ENCODE measurements at regions not wholly inside any gene's neighbourhood (a gene's known extent, or its start where the extent isn't known, plus 50 kb on each side); places are given as distances from the start of the nearest gene placed in this dataset.
A peak's percentile ranks its signal among the peaks of the same experiment; 100 is the strongest.

- DNase-seq (ENCODE audit: low read depth in 2 of 2) = no peak
Measured at GRCh38 chr12:67145692-67146091, 123.5 kb upstream of the CAND1 start.

GRCh38 chr12:67147030-67147429 is 122.1 kb upstream of the CAND1 start:
- no peak for DNase-seq (ENCODE audit: low read depth in 2 of 2)

- DNase-seq (ENCODE audit: low read depth in 2 of 2) = no peak
Measured at GRCh38 chr12:67147447-67147846, 121.7 kb upstream of the CAND1 start.

GRCh38 chr12:67148265-67148664 is 120.9 kb upstream of the CAND1 start:
- DNase-seq (ENCODE audit: low read depth in 2 of 2) = no peak

- no peak for DNase-seq (ENCODE audit: low read depth in 2 of 2)
Measured at GRCh38 chr12:67151886-67152285, 117.3 kb upstream of the CAND1 start.

GRCh38 chr12:67152451-67152850 is 116.7 kb upstream of the CAND1 start:
- no peak for DNase-seq (ENCODE audit: low read depth in 2 of 2)

- no peak for DNase-seq (ENCODE audit: low read depth in 2 of 2)
Measured at GRCh38 chr12:67154901-67155300, 114.3 kb upstream of the CAND1 start.

- no peak for DNase-seq (ENCODE audit: low read depth in 2 of 2)
Measured at GRCh38 chr12:67155863-67156262, 113.3 kb upstream of the CAND1 start.

GRCh38 chr12:67161322-67161918 is 107.7 kb upstream of the CAND1 start:
- DNase-seq (ENCODE audit: low read depth in 2 of 2) = peak; percentile 7 to 38

GRCh38 chr12:67173258-67173657 is 95.9 kb upstream of the CAND1 start:
- no peak for DNase-seq (ENCODE audit: low read depth in 2 of 2)

- DNase-seq (ENCODE audit: low read depth in 2 of 2) = no peak
Measured at GRCh38 chr12:67182551-67182950, 86.6 kb upstream of the CAND1 start.

- peak; percentile 1 to 26 for DNase-seq (ENCODE audit: low read depth in 2 of 2)
Measured at GRCh38 chr12:67193704-67194103, 75.5 kb upstream of the CAND1 start.

- DNase-seq (ENCODE audit: low read depth in 2 of 2) = no peak
Measured at GRCh38 chr12:67200386-67200785, 68.8 kb upstream of the CAND1 start.

GRCh38 chr12:67202011-67202677 is 67.0 kb upstream of the CAND1 start:
- no peak for DNase-seq (ENCODE audit: low read depth in 2 of 2)

GRCh38 chr12:67202678-67203012 is 66.5 kb upstream of the CAND1 start:
- DNase-seq (ENCODE audit: low read depth in 2 of 2) = no peak

- no peak for DNase-seq (ENCODE audit: low read depth in 2 of 2)
Measured at GRCh38 chr12:67208281-67209067, 60.7 kb upstream of the CAND1 start.

- DNase-seq (ENCODE audit: low read depth in 2 of 2) = no peak
Measured at GRCh38 chr12:67211029-67211428, 58.1 kb upstream of the CAND1 start.

- DNase-seq (ENCODE audit: low read depth in 2 of 2) = no peak
Measured at GRCh38 chr12:67211494-67211893, 57.7 kb upstream of the CAND1 start.

GRCh38 chr12:67217647-67218046 is 51.5 kb upstream of the CAND1 start:
- DNase-seq (ENCODE audit: low read depth in 2 of 2) = no peak
